Breast epithelium (tissue), 4 donors: ENCODE measurements at regions not wholly inside any gene's neighbourhood (a gene's known extent, or its start where the extent isn't known, plus 50 kb on each side); places are given as distances from the start of the nearest gene placed in this dataset.

Experiments
- DNase-seq, 2 donors: peaks; one replicate each; pipeline ENCODE4 v3.0.0-alpha.2; 2019; ENCODE audit warnings: low spot score in 2 of 2
- H3K27ac ChIP-seq, 2 donors: fragments of 200-600 bp; sonication (generic) in 1 of 2; one replicate each; pipeline ENCODE4 v1.5.1; 2016 to 2019; ENCODE audit warnings: mild to moderate bottlenecking in 1 of 2
- H3K27me3 ChIP-seq, 2 donors: fragments of 200-600 bp; sonication (generic) in 1 of 2; one replicate each; pipeline versions ENCODE4 v1.5.1 to v1.6.0; 2017 to 2019; ENCODE audit warnings: control low read depth in 1 of 2, mild to moderate bottlenecking in 1 of 2
- H3K36me3 ChIP-seq: fragments of 200-600 bp; one replicate; pipeline ENCODE4 v1.5.1; 2019
- H3K4me1 ChIP-seq, 2 donors: fragments of 200-600 bp; sonication (generic); one replicate each; pipeline ENCODE4 v1.5.1; 2016 to 2019; ENCODE audit warnings: control low read depth in 1 of 2
- H3K4me3 ChIP-seq, 3 donors: fragments of 200-600 bp; sonication (generic); 1 replicate in 2 of 3; 2 replicates in 1 of 3; pipeline ENCODE4 v1.5.1; 2016 to 2019; ENCODE audit warnings: mild to moderate bottlenecking in 3 of 3, moderate library complexity in 2 of 3
- H3K9me3 ChIP-seq, 2 donors: fragments of 200-600 bp; sonication (generic) in 1 of 2; one replicate each; pipeline ENCODE4 v1.5.1; 2016 to 2019; ENCODE audit warnings: control low read depth in 1 of 2
- CTCF ChIP-seq, 3 donors: fragments of 450-650 bp; IDR thresholded peaks; one replicate each; pipeline ENCODE4 v1.5.1; 2016 to 2017; ENCODE audit warnings: antibody characterized with exemption in 3 of 3, mild to moderate bottlenecking in 3 of 3, moderate library complexity in 3 of 3
- POLR2A ChIP-seq: fragments of 450-650 bp; IDR thresholded peaks from one replicate; pipeline ENCODE4 v1.6.1; 2016; ENCODE audit warnings: antibody characterized with exemption, mild to moderate bottlenecking, moderate library complexity
- POLR2AphosphoS5 ChIP-seq, 3 donors: sonication (generic); formaldehyde crosslinking; IDR thresholded peaks; one replicate each; pipeline ENCODE4 v1.6.1; 2017; ENCODE audit warnings: antibody characterized with exemption in 3 of 3
- intact Hi-C: fragments of 100-400 bp; cut with DNase I; formaldehyde crosslinking; loops from one replicate; pipeline ENCODE4 v1.15.1; 2023; ENCODE audit warnings: low total_unique reads

- Histone ChIP-seq H3K4me1 (peaks cover 0 to 3% of the 10 kb centered on the region in 2 donors), H3K36me3 (no peaks in the 10 kb centered on the region), H3K27me3 (no peaks in the 10 kb centered on the region), H3K27ac (no peak overlapping the region), H3K9me3 (no peaks in the 10 kb centered on the region), H3K4me3 (no peak overlapping the region)
- intact Hi-C loops, result no loop called here
- TF ChIP-seq POLR2AphosphoS5 (IDR thresholded peaks at IDR 0.05), result no peak
- TF ChIP-seq CTCF (IDR thresholded peaks at IDR 0.05), result no peak
- no peak for TF ChIP-seq POLR2A
- DNase-seq, result no peak
These were observed 57.9 kb downstream of the DNAJB9 start for GRCh38 chr7:108627476-108628051.

- no peak for DNase-seq
- intact Hi-C loops, result no loop called here
- TF ChIP-seq POLR2AphosphoS5 (IDR thresholded peaks at IDR 0.05), result no peak
- no peak for TF ChIP-seq POLR2A
- TF ChIP-seq CTCF (IDR thresholded peaks at IDR 0.05), result no peak
- H3K36me3 ChIP-seq, result no peaks in the 10 kb centered on the region
- H3K9me3 ChIP-seq, result no peaks in the 10 kb centered on the region
- peaks cover 0 to 3% of the 10 kb centered on the region in 2 donors for H3K4me1 ChIP-seq
- no peak overlapping the region for H3K4me3 ChIP-seq
- no peak overlapping the region for H3K27ac ChIP-seq
- H3K27me3 ChIP-seq, result no peaks in the 10 kb centered on the region
These were observed 59.0 kb downstream of the DNAJB9 start for GRCh38 chr7:108628678-108629077.

- no peak for DNase-seq
- TF ChIP-seq CTCF (IDR thresholded peaks at IDR 0.05) (no peak), POLR2AphosphoS5 (IDR thresholded peaks at IDR 0.05) (no peak), POLR2A (no peak)
- intact Hi-C loops, result no loop called here
- Histone ChIP-seq H3K4me3 (no peak overlapping the region), H3K9me3 (no peaks in the 10 kb centered on the region), H3K4me1 (peaks cover 0 to 3% of the 10 kb centered on the region in 2 donors), H3K27ac (no peak overlapping the region), H3K36me3 (no peaks in the 10 kb centered on the region), H3K27me3 (no peaks in the 10 kb centered on the region)
These were observed 60.2 kb downstream of the DNAJB9 start for GRCh38 chr7:108629651-108630400.

- H3K27me3 ChIP-seq, result no peaks in the 10 kb centered on the region
- H3K36me3 ChIP-seq, result no peaks in the 10 kb centered on the region
- no peak for TF ChIP-seq POLR2AphosphoS5 (IDR thresholded peaks at IDR 0.05)
- no peak for TF ChIP-seq CTCF (IDR thresholded peaks at IDR 0.05)
- TF ChIP-seq POLR2A, result no peak
- no peak overlapping the region for H3K4me3 ChIP-seq
- DNase-seq, result no peak
- intact Hi-C loops, result no loop called here
- H3K27ac ChIP-seq, result no peak overlapping the region
- peaks cover 0 to 3% of the 10 kb centered on the region in 2 donors for H3K4me1 ChIP-seq
- no peaks in the 10 kb centered on the region for H3K9me3 ChIP-seq
These were observed 64.4 kb downstream of the DNAJB9 start for GRCh38 chr7:108634036-108634435.

GRCh38 chr7:108634535-108634934 lies 64.9 kb downstream of the DNAJB9 start:
- no peak overlapping the region for H3K4me3 ChIP-seq
- H3K27me3 ChIP-seq, result no peaks in the 10 kb centered on the region
- intact Hi-C loops, result no loop called here
- no peak overlapping the region for H3K27ac ChIP-seq
- DNase-seq, result no peak
- no peaks in the 10 kb centered on the region for H3K36me3 ChIP-seq
- no peak for TF ChIP-seq POLR2AphosphoS5 (IDR thresholded peaks at IDR 0.05)
- peaks cover 0 to 3% of the 10 kb centered on the region in 2 donors for H3K4me1 ChIP-seq
- no peaks in the 10 kb centered on the region for H3K9me3 ChIP-seq
